ENCODE measurements at regions not wholly inside any gene's neighbourhood (a gene's known extent, or its start where the extent isn't known, plus 50 kb on each side); places are given as distances from the start of the nearest gene placed in this dataset.

DNA sequence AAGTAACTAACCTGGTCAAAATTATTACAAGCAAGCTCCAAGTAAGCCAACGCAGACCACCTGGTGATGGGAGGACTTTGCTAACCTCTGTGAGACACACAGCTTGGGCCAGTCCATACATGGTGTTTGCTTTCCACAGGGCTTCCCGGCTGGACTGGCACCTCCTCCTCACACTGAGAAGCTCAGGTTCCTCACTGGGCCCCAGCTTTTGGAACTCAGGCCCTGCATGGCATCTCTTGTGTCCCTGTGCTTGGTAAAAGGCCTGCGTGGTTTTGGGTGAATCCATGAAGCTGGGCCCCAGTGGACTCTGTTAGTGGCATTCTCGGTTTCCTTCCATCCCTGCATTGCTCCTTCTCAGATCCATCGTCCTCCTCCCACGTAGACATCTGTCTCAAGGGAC lies 123.4 kb downstream of the VAPA start:
- DNase-seq = no peak
- Histone ChIP-seq H4K91ac (ENCODE audit: insufficient read length, low read depth, low read length) (no peak overlapping the region), H3K18ac (ENCODE audit: insufficient read length, low read depth, low read length) (no peak overlapping the region), H3K9me3 (ENCODE audit: control insufficient read depth, low read depth, low read length) (no peaks in the 10 kb centered on the region), H3K4me2 (ENCODE audit: insufficient read depth, insufficient read length, low read length) (no peak overlapping the region), H3K23me2 (ENCODE audit: insufficient read length, low read depth, low read length, poor library complexity, severe bottlenecking) (peaks cover 1% of the 10 kb centered on the region), H4K8ac (replicated peaks; ENCODE audit: insufficient read length, low read depth, low read length) (no peak overlapping the region), H3T11ph (ENCODE audit: low read length) (no peak overlapping the region), H3K56ac (ENCODE audit: insufficient read length, low read depth, low read length) (no peak overlapping the region), H2AK5ac (ENCODE audit: insufficient read length, low read length) (no peak overlapping the region), H3K9ac (ENCODE audit: extremely low read depth, insufficient read length, low read length) (no peak overlapping the region), H3K4me1 (ENCODE audit: insufficient read depth, low read length) (no peaks in the 10 kb centered on the region; the same call in 1 of the 2 replicates), H3K79me2 (ENCODE audit: insufficient read depth, low read length) (no peaks in the 10 kb centered on the region), H4K5ac (ENCODE audit: insufficient read length, low read depth, low read length) (no peak overlapping the region), H3K27me3 (ENCODE audit: insufficient read depth, low read length) (no peaks in the 10 kb centered on the region), H2BK120ac (ENCODE audit: low read depth, low read length, poor library complexity, severe bottlenecking) (no peak overlapping the region), H2BK5ac (ENCODE audit: insufficient read length, low read length) (no peak overlapping the region), H3K27ac (ENCODE audit: insufficient read length, low read depth, low read length) (no peak overlapping the region), H2BK15ac (ENCODE audit: low read depth, low read length) (no peak overlapping the region), H2AFZ (ENCODE audit: low read length) (no peak overlapping the region), H4K20me1 (ENCODE audit: control insufficient read depth, insufficient read depth, insufficient read length) (no peaks in the 10 kb centered on the region), H3K23ac (ENCODE audit: insufficient read length, low read depth, low read length) (no peak overlapping the region), H2BK20ac (ENCODE audit: low read depth, low read length, poor library complexity, severe bottlenecking) (no peak overlapping the region), H3K4ac (ENCODE audit: low read depth, low read length) (no peak overlapping the region), H3K14ac (ENCODE audit: insufficient read depth, low read length) (no peak overlapping the region), H3K79me1 (ENCODE audit: insufficient read depth, low read depth, low read length, poor library complexity, severe bottlenecking) (no peaks in the 10 kb centered on the region), H2BK12ac (ENCODE audit: insufficient read length, low read depth, low read length) (no peak overlapping the region)
- Mint-ChIP-seq H3K27ac (peak overlapping the region in 1 of 3 experiments; percentile 3; a peak in 1 of 7 replicates), H3K4me3 (no peak overlapping the region), H3K4me1 (peaks cover 6 to 10% of the 10 kb centered on the region in 2 experiments), H3K36me3 (ENCODE audit: insufficient read depth in 1 of 3, low read depth in 3 of 3) (peaks cover 6 to 7% (median 6%) of the 10 kb centered on the region in 3 experiments), H3K9me3 (peaks cover 11% of the 10 kb centered on the region in 2 experiments), H3K27me3 (ENCODE audit: low read depth) (peaks cover 3% of the 10 kb centered on the region)
- TF ChIP-seq, protein P1, sequence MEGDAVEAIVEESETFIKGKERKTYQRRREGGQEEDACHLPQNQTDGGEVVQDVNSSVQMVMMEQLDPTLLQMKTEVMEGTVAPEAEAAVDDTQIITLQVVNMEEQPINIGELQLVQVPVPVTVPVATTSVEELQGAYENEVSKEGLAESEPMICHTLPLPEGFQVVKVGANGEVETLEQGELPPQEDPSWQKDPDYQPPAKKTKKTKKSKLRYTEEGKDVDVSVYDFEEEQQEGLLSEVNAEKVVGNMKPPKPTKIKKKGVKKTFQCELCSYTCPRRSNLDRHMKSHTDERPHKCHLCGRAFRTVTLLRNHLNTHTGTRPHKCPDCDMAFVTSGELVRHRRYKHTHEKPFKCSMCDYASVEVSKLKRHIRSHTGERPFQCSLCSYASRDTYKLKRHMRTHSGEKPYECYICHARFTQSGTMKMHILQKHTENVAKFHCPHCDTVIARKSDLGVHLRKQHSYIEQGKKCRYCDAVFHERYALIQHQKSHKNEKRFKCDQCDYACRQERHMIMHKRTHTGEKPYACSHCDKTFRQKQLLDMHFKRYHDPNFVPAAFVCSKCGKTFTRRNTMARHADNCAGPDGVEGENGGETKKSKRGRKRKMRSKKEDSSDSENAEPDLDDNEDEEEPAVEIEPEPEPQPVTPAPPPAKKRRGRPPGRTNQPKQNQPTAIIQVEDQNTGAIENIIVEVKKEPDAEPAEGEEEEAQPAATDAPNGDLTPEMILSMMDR (conservative IDR thresholded peaks at IDR 0.05) = no peak
- WGBS (ENCODE audit: extremely low coverage, insufficient read length, low lambda C conversion rate) = no CpG with 5 or more reads among the region's 6 CpGs

All from H9 (cell line).